ENCODE measurements at regions not wholly inside any gene's neighbourhood (a gene's known extent, or its start where the extent isn't known, plus 50 kb on each side); places are given as distances from the start of the nearest gene placed in this dataset.

- intact Hi-C loops (cut with micrococcal nuclease) = loop anchor here (10.0 kb wide), 2 partner anchors 217 to 307 kb away; partner anchors contain the start of gene GLB1L3
Observed at GRCh38 chr11:134581966-134582769, 170.1 kb upstream of the B3GAT1 start.

- intact Hi-C loops (cut with micrococcal nuclease) = loop anchor here (10.0 kb wide), 2 partner anchors 216 to 306 kb away; partner anchors contain the start of gene GLB1L3
Observed at GRCh38 chr11:134581121-134581626, 169.1 kb upstream of the B3GAT1 start.

- intact Hi-C loops (cut with micrococcal nuclease) = loop anchor here (10.0 kb wide), 2 partner anchors 216 to 306 kb away; partner anchors contain the start of gene GLB1L3
Observed at GRCh38 chr11:134580610-134580975, 168.6 kb upstream of the B3GAT1 start.

GRCh38 chr11:134579724-134580609 lies 167.9 kb upstream of the B3GAT1 start:
- intact Hi-C loops (cut with micrococcal nuclease) = loop anchor here (10.0 kb wide), 2 partner anchors 215 to 305 kb away; partner anchors contain the start of gene GLB1L3

GRCh38 chr11:134578807-134579723 lies 167.0 kb upstream of the B3GAT1 start:
- intact Hi-C loops (cut with micrococcal nuclease) = no loop called here

GRCh38 chr11:134577751-134578395 lies 165.8 kb upstream of the B3GAT1 start:
- intact Hi-C loops (cut with micrococcal nuclease) = no loop called here

GRCh38 chr11:134576721-134577171 lies 164.7 kb upstream of the B3GAT1 start:
- intact Hi-C loops (cut with micrococcal nuclease) = no loop called here

- intact Hi-C loops (cut with micrococcal nuclease) = no loop called here
Observed at GRCh38 chr11:134576286-134576685, 164.2 kb upstream of the B3GAT1 start.

GRCh38 chr11:134575504-134576230 lies 163.6 kb upstream of the B3GAT1 start:
- intact Hi-C loops (cut with micrococcal nuclease) = no loop called here

- intact Hi-C loops (cut with micrococcal nuclease) = no loop called here
Observed at GRCh38 chr11:134574947-134575346, 162.9 kb upstream of the B3GAT1 start.

GRCh38 chr11:134574425-134574824 lies 162.4 kb upstream of the B3GAT1 start:
- intact Hi-C loops (cut with micrococcal nuclease) = no loop called here

GRCh38 chr11:134573857-134574256 lies 161.8 kb upstream of the B3GAT1 start:
- intact Hi-C loops (cut with micrococcal nuclease) = no loop called here

GRCh38 chr11:134572741-134573675 lies 161.0 kb upstream of the B3GAT1 start:
- intact Hi-C loops (cut with micrococcal nuclease) = no loop called here

- intact Hi-C loops (cut with micrococcal nuclease) = no loop called here
Observed at GRCh38 chr11:134571301-134571700, 159.3 kb upstream of the B3GAT1 start.

GRCh38 chr11:134569195-134569594 lies 157.2 kb upstream of the B3GAT1 start:
- intact Hi-C loops (cut with micrococcal nuclease) = no loop called here

- intact Hi-C loops (cut with micrococcal nuclease) = no loop called here
Observed at GRCh38 chr11:134566311-134566710, 154.3 kb upstream of the B3GAT1 start.

GRCh38 chr11:134565343-134565891 lies 153.4 kb upstream of the B3GAT1 start:
- intact Hi-C loops (cut with micrococcal nuclease) = no loop called here
